HG02798 (cell line): ENCODE measurements at regions not wholly inside any gene's neighbourhood (a gene's known extent, or its start where the extent isn't known, plus 50 kb on each side); places are given as distances from the start of the nearest gene placed in this dataset.

Experiments
- ATAC-seq: cut with Tn5 transposase; IDR thresholded peaks from one replicate; pipeline ENCODE4 v1.9.1; 2021; ENCODE audit warnings: mild to moderate bottlenecking; ENCODE audit not compliant: unreplicated experiment, poor library complexity

DNA sequence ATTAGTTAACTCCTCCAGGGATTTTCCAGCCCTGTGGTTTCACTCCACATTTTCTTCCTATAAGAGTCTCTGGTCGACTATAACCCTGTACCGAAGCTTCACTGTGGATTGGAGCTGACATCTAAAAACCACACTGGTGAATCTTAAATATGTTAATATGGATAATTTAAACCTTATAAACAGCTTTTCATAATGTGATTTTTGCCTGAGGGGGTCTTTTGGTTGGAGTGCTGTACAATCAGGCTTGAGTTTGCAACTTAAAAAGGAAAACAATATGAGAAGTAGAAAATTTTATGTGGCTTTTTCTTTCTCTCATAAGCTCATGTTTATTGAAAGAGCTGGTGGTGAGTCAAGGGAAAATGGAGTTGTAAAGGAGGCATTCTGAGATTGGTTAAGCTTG is 313.7 kb downstream of the VPS13C start:
- ATAC-seq: no peak

DNA sequence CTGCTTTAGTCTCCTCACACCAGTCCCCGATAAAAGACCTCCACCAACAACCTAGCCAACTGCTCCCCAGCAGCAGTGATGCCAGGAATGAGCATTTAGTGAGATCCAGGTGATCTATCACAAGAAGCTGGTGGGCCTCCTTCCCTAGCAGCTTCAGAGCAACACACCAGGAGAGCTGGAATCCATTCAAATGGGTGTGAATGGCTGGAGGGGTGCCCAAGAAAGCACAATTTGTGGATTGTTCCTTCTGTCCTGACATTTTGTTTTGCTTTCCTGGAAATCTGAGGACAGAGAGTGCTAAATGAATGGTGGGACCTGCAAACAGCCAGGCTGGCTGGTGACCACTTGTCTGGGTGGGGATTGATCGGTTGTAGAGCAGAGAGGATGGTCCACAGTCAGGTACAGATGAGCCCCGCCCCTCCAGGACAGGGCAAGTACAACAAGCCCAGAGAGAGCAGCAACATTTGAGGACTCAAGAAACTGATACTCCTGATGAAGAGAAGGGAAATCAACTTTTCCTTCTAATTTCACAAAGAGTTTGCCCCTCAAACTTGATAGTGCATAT is 316.8 kb downstream of the VPS13C start:
- ATAC-seq: no peak

DNA sequence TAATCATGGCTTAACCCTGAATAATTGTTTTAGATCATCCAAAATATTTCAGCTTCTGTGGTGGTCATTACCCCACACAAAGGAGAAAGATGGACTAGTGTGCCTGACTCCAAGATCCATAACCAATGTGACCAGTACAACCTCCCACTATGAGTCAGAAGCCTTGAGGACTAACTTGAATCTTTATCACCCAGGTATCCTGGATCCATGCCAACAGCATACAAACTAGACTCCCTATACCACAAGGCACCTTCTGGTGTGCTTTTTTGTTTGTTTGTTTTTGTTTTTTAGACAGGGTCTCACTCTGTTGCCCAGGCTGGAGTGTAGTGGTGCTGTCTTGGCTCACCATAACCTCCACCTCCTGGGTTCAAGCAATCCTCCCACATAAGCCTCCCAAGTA is 317.7 kb downstream of the VPS13C start:
- ATAC-seq: no peak

DNA sequence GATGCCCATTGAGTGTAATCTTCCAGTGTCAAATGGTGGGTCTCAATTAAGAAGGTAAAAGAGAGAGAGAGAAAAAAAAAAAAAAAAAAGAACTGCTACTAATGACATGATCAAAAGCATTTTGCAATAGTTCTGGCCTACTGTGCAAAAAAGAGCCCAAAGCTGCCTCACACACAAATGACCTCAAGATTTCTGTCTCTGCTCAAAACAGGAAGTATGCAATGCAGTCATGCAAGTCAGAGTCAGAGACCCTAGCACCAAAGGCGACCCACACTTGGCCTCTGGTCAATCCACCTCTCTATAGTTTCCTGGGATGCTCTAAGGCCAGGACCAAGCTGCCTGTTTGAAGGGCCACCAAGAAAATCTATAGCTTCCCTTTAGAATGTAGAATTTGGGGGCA is 323.5 kb downstream of the VPS13C start:
- no peak for ATAC-seq

DNA sequence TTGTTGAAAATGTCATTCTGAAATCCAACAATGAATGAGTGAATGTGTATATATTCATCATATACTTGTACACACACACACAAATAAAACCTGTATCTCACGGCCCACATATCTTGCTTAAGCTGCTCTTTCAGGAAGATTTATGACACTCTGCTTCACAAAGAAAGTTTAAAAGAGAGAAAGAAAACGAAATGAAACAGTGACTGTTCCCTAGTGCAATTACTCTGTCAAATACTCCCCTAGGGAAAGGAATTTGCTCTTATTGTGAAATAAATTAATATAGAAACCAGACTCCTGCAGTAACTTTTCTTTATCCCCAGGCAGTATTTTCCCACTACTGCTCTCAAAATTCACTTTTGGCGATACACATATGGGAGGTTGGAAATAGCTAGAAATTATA is 329.1 kb downstream of the VPS13C start:
- no peak for ATAC-seq

DNA sequence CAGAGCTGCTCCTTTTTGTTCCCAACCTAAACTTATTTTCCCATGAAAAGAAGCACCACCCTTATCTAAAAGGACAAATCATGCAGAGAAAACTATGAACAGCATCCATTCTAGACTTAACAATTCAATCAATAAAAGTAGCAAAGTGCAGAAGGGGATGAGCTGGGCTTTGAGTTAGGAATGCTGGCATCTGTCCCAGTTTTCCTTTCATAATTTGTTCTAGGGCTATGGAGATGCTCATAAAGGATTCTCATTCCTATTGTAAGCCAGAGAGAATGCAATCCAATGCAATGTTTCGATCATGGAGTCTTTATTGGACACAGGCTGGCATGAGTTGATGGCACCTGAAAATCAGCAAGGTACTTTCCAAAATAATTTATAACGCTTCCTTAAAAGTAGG is 330.6 kb downstream of the VPS13C start:
- ATAC-seq: no peak

DNA sequence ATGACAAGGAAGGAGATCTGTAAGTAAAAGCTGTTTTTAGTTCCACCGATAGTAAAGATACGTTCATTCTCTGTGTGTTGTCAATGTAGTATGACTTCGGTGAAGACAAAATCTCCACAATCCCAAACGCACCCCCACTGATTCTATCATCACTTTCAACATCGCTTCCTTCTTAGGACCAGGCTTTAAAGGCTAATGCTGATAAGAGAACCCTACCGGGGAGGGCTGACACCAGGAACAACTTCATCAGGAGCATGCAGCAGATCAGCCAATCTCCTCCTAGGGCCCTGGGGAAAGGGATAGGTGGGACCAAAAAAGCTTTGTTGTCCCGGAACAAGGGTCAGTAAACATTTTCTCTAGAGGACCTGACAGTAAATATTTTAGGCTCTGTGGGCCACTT is 334.1 kb downstream of the VPS13C start:
- ATAC-seq: no peak

DNA sequence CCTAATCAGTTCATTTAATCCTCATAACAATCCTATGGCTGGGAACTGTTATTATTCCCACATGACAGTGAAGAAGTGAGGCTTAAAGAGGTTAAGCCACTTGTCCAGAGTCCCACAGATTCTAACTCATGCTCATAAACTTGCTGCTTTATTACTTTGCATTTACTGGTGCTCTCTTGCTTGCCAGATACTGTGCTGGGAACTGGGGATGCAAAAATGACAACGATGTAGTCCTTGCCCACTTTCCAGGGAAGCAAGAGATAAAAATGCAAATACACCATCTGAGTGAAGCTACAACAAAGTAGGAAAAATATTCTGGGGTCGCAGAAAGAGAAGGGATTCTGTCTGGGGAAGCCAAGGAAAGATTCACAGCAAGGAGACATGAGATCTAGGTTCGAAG is 335.0 kb downstream of the VPS13C start:
- ATAC-seq: no peak

DNA sequence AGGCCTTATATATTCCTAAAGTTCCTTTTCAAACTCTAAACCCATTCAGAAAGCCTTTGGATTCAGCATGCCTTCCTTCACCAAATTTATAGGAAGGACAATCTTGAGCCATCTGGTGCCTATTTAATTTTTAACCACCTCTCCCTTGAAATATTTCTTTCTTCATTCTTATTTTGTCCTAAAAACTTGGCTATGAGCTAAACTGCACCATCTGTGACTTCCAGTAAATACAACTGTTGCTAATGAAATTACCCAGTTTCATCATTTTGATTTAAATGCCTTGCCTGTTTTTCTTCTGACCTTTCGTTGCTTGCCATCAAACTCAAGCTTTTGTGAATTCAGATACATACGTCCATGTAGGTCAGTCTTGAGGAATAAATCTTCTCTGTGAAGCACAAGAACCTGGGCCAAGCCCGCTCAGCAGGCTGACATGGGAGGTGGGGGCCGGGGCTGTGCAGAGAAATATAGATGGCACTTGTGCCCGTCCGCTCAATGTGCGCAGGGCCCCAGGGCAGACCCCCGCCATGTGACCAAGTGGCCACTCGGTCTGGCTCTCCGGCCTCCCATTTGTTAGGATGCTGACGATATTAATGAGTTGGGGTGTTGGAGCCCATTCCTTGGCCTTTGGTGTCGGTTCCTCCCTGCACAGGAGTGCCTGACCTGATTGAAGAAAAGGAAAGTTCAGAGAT is 335.9 kb downstream of the VPS13C start:
- no peak for ATAC-seq

DNA sequence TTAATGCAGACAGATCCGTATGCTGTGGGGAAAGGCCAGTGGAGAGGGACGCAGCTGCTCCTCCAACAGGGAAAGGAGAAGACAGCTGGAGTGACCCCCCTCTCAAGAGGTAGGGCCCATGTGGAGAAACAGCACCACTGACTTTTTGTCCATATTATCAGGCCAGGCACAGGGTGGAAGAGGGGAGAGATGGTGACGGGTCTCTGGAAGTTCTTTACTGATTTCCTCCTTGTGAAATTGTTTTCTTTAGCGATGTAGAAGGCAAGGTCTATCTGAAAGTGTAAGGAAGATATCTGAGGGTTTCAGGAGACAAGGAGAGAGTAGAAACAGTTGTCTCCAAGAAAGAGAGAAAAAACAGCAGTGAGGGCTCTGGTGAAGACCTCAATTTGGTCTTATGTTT is 338.8 kb downstream of the VPS13C start:
- no peak for ATAC-seq

DNA sequence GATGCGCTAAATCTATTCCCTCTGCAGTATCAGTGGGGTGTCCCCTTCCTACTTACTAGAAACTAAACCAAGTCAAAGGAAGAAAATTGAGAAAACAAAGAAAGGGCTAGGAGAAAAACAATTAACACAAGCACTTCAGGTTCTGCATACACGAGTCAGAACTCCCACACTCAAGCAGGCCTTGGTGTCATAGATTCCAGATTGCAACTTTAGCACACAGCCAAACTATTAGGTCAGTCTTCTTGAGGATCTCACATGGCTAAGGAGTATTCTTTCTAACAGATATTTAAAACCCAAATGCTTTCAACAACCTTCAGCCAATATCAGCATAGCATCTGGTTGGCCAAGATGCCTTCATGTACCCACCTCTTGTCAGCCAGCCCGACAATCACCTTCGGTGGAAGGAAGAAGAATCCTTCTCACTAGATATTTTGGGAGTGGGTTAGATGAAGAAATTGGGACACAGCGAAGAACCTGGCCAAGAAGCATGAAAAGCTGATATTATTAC is 340.0 kb downstream of the VPS13C start:
- ATAC-seq: no peak

DNA sequence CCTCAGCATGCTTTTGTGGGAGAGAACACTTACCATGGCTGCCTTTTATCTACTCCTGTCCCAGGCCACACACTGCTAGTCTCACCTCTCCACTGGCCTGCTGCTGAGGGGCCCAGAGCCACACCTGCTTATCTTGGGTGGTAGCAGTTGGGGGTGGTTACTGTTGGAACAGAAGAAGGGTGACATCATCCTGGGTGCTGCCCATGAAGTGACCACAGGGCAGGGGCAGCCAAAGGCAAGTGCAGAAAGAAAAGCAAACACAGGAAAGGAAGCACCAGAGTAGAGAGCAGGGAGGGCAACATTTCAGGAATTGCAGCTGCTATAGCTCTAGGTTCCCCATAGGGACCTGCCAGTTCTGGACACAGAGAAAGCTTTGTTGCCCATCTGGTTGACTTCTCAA is 345.2 kb downstream of the VPS13C start:
- no peak for ATAC-seq

DNA sequence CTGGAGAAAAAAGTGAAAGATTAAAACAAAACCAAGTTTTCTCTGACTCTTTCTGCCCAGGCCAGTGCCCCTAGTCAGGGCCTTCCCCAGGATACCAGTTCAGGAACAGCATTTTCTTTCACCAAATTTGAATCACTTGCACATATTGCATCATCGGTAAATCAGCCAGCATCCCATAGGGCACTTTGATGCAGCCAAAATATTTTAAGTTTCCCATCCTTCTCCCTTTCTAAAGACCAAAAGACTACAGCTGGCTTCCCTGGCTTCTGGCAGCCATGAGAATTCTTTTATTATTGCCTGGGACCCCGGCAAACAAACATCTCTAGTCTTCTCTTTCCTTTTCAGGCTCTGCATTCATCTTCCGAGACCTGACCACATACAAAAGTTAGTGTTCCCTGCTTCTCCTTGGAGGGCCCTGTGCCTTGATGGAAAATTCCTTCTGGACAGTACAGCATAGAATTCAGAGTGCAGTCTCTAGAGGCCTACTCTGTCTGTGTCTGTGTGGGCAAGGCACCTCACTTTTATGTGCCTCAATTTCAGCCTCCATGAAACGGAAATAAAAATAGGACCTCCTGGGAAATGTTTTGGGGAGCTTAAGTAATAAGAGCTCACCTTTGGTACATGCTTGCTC is 348.0 kb downstream of the VPS13C start:
- ATAC-seq: no peak

DNA sequence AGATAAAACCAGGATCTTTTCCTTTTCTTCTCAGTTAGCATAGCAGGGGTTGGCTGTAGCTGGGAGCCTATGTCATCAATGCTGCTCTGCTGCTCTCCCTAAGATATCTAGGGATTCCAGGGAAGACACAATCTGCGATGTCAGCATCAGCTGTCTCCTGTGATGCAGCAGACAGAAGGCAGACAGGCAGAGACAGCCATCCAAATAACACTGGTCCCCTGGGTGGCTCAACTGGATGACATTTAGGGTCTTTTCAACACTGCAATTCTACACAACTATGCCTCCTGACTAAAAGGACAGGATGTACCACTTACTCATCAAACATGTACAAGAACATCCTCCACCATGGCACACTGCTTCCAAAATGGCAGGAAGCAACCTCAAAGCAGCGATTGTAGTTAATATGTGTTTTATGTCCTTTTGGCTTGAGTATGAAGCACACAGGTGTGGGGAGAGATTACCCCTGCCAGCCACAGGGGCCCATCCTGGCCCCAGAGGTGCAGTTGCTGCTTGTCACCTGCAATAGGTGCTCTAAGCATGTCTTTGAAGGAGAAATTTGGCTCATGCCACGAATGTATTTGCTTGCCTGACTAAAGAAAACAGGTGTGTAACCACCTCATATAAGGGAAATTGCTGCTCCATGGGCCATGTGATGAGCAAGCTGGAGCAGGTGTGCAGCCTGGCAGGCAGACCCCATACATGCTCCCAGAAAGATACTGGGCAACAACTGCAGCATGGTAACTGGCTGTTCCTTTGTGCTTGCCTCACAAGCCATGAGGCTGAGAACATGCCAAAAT is 357.8 kb downstream of the VPS13C start:
- no peak for ATAC-seq

DNA sequence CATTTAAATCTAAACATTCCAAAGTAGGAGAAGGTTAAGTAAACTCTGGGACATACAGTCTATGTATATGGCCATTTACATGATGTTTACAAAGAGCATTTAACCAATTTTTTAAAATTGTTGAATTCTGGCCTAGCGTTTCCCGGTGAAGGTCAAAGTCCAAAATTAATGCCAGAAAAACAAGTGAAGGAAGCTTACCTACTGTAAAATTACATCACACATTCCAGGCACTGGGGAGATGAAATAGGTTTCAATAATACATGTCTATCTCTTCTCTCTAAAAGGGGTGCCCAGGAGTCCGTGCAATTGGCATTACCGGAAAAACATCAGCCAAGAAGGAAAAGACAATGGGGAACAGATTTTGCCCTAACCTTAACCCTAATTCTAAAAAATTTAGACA is 358.8 kb downstream of the VPS13C start:
- no peak for ATAC-seq

DNA sequence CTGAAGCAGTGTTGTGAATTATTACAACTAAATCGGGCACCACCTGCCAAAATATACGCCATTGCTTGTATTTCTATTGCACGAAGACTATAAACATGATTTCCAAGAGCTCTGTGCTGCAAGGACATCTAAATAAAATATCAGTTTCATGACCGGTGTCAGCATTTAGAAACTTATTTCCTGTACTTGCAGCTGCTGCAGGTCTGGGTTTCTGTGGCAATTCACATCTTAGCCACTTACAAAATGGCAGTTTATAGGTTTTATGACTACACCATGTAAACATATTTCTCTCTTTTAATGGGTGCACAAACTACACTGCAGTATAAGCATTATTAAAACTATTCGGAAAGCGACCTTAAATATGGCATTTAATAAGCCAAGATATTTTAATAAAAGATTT is 359.4 kb downstream of the VPS13C start:
- no peak for ATAC-seq

DNA sequence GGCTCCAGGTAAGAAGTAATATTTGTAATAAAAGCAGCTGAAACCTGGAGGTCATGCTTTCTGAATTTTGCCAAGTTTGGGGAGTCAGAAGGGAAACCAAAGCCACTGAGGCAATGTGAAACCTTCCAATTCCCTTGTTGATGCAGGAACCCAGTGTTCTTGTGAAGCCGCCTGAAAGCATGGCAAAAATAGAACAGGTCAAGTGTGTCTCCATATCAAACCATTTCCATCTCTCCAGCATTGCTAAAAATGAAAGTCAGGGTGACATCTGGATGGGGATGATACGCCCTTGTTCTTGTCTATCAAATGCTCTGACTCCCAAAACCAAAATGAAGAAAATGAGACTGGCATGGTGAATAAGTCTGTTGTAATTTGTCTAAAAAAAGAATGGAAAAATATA is 362.5 kb downstream of the VPS13C start:
- no peak for ATAC-seq

DNA sequence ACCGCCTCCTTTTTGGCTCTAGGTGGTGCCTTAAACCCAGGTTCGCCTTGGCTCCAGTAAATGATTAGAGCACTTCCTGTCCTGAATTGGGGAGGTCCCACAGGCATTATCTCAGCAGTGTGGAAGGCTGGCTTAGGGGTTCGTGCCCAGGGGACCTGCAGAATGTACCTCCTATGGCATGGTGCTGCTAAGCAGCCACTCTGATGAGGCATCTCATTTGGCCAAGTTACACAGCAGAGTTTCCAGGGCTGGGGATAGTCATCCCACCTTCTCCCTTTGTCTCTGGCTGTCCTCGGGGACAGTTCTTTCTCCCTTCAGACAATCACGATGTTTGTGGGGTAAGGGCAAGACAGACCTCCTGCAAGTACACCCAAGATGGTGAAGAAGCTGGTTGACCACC is 371.2 kb downstream of the VPS13C start:
- no peak for ATAC-seq

DNA sequence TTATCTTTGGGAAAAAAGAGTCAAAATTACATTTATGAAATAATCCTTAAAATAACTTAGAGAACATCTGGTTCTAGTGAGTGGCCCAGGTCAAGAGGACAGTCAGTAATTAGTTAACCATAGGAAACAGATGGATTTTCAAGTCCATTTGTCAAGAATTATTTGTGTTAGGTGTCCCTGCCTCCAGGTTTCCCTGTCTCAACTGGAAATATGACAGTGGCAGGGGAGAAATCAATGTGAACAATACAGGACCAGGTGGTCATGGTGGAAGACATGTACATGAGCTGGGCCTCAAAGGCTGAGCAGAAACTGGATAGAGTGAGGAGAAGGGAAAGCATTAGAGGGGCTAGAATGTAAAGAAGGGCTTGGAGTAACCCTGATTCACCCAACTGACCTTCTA is 372.6 kb downstream of the VPS13C start:
- ATAC-seq: no peak

DNA sequence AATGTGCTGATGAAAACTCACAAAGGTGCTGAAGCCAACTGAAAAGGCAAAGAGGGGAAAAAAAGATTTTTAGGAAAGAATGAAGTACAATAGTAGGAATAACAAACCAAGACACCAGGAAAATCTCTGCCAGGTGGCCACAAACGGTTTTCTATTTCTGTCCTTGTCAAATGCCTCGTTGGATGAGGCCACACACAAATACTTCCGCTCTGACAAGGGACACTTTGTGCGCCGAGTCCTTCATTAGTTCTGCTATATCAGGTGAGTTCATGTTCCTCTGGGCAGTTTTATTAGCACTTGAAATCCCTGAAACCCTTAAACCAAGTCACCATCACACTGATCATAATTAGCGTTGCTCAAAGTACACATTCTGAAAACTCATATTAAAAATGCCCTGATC is 373.1 kb downstream of the VPS13C start:
- no peak for ATAC-seq

DNA sequence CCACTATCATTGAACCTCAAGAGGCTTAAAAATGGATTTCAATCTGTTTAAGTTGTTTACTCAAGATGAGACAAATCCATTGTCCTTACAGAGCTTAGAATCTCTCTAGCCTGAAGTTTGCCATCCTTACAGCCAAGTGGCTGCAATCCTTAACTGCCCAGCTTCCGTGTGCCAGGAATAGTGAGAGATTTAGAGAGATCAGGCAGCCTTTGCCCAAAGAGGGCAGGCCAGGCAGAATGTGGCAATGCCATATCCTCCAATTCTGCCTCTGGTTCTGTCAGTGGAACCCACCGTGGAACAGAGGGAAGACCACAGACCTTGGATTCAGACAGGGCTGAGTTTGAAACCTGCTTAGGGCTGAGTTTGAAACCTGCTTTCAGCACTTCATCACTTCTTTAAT is 374.3 kb downstream of the VPS13C start:
- ATAC-seq: no peak
